SKM-1 treated with dmso at 0.1 percent for 144 hours (cell line): ENCODE measurements at regions not wholly inside any gene's neighbourhood (a gene's known extent, or its start where the extent isn't known, plus 50 kb on each side); places are given as distances from the start of the nearest gene placed in this dataset.
A peak's percentile ranks its signal among the peaks of the same experiment; 100 is the strongest.
"Not testable (repeated sequence)": the region's sequence is repeated elsewhere in the genome, so short reads cannot be mapped to it uniquely, and the experiment has no call there.

Experiments used
- DNase-seq: peaks from one replicate; lab custom pipeline; 2025; ENCODE audit not compliant: unreplicated experiment; lab: John Stamatoyannopoulos, UW

DNA sequence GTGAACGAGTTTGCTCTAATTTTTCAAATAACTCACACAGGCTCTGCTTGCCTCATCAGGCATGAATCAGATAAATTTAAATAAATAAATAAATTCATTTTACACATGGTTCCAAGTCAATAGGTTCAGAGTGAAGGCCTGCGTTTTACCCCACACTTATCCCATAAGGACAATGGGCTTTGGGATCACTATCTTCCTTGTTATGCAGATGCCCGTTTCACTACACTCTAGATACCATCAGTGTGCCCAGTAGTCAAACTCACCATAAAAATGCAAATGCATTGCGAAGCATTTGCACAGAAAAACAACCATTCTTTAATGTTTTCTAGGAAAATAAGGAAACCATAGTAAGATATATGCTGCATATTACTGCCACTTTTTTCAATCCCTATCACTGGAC is 155.9 kb upstream of the CCDC196 start:
- no peak for DNase-seq

DNA sequence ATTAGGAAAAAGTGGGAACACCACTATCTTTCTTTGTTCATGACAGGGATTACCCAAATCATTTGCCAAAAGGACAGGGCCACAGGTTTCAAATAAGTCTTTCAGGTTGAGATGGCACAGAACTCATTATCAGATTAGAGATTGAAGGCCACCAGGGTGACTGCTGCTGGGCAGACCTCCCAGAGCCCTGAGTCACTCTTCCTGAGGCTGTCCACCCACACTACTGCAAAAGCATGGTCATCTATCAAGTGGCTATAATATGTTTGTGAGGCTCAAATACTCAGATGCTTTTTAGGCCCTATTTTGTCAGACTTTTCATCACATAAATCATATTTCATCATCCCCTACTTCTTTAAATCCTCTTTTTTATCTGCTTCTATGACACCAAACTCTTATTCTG is 155.3 kb upstream of the CCDC196 start:
- DNase-seq = no peak

DNA sequence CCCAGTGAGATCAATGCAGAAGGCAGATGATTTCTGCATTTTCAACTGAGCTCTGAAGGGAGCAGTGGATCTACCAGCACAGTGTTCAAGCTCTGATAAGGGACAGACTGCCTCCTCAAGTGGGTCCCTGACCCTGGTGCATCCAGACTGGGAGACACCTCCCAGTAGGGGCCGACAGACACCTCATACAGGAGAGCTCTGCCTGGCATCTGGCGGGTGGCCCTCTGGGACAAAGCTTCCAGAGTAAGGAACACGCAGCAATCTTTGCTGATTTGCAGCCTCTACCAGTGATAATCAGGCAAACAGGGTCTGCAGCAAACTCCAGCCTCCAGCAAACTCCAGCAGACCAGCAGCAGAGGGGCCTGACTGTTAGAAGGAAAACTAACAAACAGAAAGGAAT is 152.9 kb upstream of the CCDC196 start:
- DNase-seq = not testable (repeated sequence)

DNA sequence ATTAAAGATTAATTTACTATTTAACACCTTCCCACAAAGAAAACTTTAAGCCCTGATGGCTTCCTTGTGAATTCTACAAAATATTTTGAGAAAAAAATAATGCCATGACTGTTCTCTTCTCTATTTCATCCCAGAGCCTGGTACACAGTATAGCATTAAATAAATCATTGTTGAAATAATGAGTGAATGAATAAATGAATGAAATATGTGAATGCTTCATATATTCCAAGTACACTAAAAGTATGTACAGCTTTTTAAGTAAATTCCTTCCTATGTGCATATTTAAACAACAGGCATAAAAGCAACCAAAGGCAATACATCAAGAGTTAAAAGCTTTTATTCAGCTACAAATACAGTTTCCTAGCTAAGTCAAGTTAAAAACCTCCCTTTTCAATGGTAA is 144.9 kb upstream of the CCDC196 start:
- DNase-seq = no peak

DNA sequence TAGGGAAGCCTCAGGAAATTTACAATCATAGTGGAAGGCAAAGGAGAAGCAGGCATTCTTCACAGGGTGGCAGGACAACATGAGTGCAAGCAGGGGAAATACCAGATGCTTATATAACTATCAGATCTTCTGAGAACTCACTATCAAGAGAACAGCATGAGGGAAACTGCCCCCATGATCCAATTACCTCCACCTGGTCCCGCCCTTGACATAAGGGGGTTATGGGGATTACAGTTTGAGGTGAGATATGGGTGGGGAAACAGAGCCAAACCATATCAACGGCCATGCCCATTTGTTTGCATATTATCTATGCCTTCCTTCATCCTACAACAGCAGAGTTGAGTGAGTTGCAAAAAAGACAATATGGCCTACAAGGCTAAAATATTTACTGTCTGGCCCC is 140.2 kb upstream of the CCDC196 start:
- DNase-seq = no peak

DNA sequence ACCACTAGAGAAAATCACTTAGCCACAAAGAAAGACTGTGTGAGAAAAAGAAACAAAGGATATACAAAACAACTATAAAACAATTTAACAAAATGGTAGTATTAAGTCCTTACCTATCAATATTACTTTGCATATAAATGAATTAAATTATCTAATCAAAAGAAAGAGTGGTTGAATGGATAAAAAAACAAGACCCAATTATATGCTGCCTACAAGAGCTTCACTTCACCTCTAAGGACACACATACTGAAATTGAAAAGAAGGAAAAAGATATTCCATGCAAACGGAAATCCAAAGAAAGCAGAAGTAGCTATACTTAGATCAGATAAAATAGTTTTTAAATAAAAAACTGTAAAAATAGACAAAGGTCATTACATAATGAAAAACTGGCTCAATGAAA is 134.9 kb upstream of the CCDC196 start:
- DNase-seq = no peak

DNA sequence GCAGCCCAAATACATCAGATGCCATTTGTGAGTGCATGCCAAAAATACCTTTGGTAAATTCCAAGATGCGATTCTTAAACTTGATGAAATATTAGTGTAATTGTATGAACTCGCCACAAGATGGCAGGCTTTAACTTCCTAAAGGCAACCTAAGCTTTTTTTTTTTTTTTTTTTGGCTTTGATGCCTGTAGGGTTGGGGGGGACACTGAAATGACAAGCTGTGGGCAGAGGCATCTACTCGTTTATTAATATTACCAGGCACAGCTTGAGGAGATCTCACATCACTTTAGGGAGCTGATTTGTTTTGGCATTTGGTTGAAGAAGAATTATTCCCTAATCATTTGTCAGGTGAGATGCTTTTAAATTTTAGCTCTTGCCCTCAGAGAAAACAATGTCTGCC is 126.7 kb upstream of the CCDC196 start:
- DNase-seq = peak; percentile 12

DNA sequence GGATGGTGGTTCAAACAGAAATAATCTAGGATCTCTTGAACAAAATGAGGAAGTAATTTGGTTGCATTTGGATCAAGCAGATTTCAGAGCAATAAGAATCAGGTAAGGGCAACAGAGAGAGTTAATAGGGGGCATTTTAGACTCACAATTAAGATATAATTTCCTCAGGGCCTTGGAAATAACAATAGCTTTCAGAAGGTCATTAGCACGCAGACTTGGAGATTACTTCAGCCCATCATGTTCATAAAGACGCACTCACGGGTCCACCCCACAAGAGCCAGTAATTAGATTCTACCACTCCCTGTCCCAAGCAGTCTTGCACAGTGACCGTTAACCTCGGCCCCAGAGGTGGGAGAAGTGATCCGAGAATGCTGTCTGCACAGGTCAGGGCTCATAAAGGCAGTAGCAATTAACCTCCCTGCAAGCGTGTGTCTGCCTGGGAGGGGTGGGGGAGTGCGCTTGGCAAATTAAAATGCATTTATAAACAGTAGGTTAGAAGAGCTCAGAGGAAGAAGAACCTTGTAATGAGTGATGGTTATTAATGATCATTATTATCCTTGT is 125.7 kb upstream of the CCDC196 start:
- no peak for DNase-seq

DNA sequence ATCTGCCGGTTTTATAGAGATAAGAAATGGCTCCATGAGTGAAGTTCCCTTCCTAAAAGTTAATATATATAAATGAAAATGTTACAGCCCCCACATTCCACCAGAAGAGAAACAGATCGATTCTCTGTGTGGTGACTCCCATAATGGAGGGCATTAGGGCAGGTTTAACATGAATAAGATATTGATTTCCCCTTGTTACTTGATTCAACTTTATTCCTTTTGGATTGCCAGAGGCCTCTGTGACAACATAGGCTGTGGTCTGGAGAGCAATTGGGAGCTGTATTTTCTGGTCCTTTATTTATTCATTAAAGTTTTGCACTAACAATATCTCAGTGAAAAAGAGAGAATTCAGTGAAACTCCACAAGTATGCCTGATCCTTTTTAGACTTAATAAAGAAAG is 125.2 kb upstream of the CCDC196 start:
- no peak for DNase-seq

DNA sequence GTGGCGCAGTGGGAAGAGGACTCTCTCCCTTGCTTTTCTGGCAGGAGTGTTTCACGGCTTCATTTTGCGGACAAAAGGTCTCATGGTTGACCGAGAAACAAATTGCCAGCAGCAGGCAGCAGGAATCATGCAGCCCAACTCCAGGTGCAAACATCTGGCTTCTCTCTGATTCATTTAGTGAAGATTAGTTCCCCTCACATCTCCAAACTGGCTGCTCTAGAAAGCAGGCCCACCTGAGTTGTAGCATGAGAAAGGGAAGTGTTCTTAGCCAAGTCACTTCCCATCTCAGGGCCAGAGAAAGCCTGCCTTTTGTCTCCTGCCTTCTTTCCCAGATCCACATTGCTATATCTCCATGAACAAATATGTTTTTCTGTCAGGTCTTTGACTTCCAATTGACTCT is 120.8 kb upstream of the CCDC196 start:
- DNase-seq = no peak

DNA sequence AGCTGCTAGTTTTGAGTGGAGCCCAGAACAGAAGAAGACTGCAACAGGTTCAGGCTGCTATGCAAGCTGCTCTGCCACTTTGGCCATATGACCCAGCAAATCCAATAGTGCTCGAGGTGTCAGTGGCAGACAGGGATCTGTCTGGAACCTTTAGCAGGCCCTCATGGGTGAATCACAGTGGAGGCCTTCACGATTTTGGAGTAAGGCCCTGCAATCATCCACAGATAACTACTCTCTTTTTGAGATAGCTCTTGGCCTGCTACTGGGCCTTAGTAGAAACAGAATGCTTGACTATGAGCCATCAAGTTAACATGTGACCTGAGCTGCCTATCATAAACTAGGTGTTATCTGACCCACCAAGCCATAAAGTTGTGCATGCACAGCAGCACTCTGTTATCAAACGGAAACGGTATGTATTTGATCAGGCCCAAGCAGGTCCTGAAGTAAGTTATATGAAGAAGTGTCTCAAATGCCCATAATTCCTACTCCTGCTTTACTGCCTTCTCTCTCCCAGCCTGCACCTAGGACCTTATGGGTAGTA is 116.9 kb upstream of the CCDC196 start:
- no peak for DNase-seq

DNA sequence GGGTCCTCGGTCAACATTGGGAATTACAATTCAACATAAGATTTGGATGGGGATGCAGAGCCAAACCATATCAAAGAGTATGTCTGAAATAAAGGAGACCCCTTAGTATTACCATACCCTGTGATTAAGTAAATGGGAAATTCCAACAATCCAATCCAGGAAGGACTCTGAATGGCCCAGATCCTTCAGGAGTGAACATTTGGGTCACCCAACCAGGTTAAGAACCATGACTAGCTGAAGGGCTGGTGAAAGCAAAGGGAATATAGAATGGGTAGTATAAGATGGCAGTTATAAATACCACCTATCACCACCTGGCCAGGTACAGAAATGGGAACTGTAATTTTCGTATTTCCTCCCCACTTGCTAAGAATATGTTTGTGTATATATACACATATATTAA is 114.4 kb upstream of the CCDC196 start:
- DNase-seq = no peak

DNA sequence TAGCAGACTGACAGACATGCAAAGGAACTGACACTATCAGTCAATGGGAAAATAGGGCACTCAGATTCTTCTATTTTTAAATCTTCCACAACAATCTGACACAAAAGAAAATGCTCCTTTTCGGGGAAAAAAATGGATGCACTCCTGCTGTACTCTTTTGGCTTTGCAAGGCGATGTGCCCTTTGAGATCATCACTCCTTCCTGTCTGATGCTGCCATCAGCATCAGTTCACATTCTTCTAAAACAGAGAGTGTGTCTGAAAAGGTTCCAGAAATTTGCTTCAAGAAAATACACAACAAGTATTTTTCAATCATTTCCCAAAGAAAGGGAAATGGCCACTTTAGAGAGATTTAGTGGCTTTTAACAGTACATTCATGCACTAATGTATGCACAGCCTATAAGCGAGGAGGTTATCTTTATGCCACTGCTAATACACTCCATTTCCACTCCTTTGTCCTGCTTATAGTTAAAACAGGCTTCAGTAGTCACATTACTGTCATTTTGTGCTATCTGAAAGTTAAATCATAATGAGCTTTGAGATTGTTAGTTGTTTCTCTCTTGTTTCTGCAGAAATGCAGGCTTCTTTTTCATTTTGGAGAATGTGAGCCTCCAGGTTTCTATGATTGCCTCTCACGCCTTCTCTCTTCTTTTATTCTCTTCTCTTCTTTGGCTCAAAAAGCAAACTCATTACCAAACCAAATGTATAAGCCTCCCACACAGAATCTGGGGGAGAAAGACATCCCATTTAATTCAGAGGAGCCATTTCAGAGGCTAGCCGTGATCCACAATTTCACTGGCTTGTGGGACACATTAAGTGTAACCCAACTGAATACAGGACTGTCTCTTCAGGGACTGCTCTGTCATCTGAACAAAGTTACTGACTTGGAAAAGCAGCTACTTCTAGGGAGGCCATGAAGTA is 110.9 kb upstream of the CCDC196 start:
- no peak for DNase-seq

DNA sequence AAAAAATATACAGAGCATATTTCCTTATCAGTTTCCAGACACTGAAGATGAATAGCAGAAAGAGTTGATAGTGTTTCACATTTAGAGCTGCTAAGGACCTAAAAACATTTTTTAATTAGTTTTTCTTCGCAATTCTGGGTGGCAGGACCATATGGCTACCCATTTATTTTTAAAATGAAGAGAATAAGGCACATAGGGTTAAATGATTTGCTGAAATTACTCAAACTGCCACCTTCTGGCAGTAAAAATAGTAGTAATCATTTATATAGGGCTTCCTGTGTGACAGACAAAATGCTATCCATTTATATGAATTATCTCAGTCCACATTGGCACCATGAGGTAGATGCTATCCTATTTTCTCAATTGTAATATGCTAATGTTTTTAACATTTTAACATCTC is 108.6 kb upstream of the CCDC196 start:
- DNase-seq = no peak

DNA sequence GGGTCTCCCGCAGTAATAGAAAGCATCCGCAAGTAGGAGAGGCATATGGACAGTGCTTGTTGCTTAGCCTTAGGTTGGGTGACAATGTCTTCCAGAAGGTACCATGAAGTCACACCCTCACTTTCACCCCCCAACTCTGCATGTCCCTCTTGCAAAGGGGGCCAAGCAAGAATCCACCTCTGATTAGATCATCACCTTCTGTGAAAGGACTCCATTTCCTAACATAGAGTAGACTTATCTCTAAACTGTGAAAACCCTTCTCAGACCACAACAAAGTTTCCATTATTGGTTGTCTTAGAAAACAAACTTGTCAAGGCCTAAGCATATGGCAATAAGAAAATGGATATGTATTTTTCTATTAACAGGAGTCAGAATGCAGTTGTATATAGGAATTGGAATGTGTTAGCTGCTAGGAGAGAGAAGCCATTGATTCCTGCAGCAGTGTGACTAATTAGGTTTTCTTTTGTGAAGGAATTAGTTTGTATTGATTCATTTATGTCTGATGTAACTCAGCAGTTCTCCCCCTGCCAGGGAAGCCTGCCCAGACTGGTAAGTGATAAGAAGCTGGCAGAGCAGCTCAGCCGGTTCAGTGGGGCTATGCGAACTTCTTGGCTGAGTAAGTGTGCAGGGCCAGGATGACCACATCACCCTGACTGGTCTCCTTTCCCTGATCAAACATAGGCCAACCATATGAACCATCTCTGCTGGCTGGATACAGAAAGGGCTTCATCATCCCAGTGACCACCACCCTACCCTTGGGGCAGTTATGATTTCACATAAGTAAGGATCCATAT is 107.3 kb upstream of the CCDC196 start:
- no peak for DNase-seq

DNA sequence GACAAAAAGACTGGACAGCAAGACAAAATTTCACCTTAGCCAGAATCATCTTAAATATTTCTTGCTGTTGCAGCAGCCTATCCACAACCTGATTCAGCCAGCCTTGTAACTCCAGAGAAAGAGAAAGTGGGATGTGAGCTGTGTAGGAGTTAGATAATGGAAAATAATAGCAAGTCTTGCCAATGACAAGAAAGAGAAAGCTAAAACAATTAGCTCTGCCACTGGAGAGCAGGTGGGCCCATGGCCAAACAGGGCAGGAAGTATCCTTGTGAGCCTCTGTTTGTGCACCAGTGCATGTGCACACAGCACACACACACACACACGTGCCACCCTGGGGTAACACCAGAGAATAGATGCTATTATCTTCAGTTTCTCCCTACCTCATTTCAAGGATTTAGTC is 106.0 kb upstream of the CCDC196 start:
- DNase-seq = no peak

DNA sequence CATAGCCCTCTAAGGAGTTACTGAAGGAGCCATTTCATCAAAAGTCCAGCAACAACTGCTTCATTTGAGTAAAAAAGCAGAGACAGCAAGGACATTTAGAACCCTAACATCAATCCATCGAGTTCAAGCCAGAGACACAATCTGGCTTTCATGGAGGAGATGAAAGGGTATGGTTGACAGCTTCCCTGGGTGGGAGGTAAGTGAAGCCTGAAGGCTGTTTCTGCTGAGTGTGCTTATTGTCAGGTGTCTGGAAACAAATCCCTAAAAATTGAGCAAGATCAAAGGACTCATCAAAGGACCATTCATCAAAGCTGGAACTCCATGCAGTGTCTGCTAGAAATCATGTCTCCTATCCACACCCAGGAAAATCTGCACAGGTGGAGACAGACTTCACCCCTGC is 104.4 kb upstream of the CCDC196 start:
- no peak for DNase-seq

DNA sequence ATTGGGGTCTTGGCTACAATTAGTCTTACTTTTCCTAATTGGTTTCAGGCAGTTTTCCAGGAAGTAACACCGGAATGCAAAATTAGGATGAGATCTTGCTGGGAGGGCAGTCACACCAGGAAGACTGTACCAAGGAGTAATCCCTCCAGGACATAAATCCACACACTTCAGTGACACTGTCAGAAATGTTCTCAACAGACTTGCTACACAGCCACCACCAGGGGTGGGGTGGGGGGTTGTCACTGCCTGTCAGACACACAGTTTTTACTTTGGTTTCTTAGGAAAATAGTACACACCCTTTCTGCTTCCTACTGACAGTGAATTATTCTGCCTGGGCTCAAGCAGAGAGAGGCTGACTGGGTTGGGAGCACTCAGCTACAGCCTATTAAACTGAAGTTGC is 102.9 kb upstream of the CCDC196 start:
- DNase-seq = no peak

DNA sequence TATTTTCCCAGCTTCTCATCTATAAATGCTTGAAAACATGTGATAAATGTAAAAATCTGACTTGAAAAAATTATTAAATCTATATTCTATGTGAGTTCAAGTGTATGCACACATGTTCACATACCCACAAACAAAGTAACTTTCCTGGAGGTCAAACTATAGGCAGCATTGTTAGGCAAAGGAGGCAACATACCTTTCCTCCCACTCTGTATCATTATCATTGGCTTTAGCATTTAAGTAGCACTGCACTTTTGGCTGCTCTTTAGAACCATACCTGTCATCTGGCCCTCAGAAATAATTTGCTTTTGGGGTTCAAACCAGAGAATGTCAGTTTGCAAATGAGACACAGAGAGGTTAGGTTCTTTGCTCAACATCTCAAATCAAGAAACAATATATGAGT is 102.4 kb upstream of the CCDC196 start:
- DNase-seq = no peak

DNA sequence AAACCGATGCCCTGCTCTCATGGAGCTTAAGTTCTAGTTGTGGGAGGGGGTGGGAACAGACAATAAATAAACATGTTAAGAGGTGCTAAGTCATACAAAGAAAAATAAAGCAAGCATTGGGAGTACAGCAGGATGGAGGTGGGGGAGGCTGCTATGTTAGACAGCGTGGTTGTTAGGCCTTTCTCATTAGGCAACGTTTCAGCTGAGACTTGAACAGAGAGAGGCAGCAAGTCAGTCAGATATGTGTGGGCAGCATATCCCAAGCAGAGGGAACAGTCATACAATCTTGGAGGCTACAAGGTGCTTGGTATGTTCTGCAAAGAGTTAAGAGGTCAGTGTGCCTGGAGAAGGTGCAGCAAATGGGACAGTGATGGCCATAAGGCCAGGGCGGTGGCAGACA is 97.7 kb upstream of the CCDC196 start:
- DNase-seq = no peak

DNA sequence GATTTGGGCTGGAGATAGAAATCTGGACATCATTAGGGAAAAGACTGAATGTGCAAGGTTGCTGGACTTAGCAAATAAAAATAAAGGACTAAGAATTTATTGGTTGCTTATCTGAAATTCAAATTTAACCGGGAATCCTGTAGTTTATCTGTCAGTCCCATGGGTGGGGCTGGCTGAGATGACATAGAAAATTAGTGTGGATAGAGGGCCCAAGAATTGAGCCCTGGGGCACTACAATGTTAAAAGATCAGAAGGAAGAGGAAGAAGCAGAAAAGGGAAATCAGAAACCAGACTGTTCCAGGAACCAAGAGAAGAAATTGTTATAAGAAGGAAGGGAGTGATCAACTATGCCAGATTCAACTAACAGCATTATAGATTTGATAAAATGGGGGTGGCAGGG is 96.7 kb upstream of the CCDC196 start:
- no peak for DNase-seq

DNA sequence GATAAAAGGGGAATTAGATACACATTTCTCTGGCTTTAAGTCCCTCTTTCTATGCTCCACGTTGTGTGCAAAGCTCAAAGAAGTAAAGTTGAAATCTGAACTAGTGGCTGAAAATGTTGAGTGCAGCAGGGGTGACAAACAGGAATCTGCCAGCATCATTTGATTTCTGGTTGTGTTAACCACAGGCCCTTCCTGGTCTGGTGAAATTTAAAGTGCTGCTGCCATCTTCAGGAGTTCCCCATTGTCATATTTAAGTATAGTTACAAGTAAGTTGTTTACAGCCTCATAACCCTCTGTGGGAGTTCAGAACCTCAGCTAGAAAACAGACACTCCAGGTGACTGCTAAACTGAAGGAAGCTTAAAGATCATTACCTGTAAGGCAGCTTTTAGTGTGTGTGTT is 90.9 kb upstream of the CCDC196 start:
- DNase-seq = no peak
